Body of pancreas (tissue), 4 donors: ENCODE measurements at regions not wholly inside any gene's neighbourhood (a gene's known extent, or its start where the extent isn't known, plus 50 kb on each side); places are given as distances from the start of the nearest gene placed in this dataset.

ENCODE experiments used
- CTCF ChIP-seq, 7 experiments: fragments of 450-650 bp in 4 of 7; fragments of 200-600 bp in 3 of 7; sonication (generic) in 3 of 7; IDR thresholded peaks; one replicate each; pipeline ENCODE4 v1.5.1; 2016 to 2019; ENCODE audit warnings: antibody characterized with exemption in 7 of 7
- POLR2A ChIP-seq, 3 donors: fragments of 450-650 bp; IDR thresholded peaks; one replicate each; pipeline ENCODE4 v1.6.1; 2016; ENCODE audit warnings: antibody characterized with exemption in 3 of 3, mild to moderate bottlenecking in 2 of 3

GRCh38 chr2:147255812-147256211 is 589.0 kb upstream of the ACVR2A start:
- TF ChIP-seq POLR2A (IDR thresholded peaks at IDR 0.05): no peak
- no peak for TF ChIP-seq CTCF (IDR thresholded peaks at IDR 0.05)
